Epithelial cell of esophagus (primary cell): ENCODE measurements at regions not wholly inside any gene's neighbourhood (a gene's known extent, or its start where the extent isn't known, plus 50 kb on each side); places are given as distances from the start of the nearest gene placed in this dataset.

Source experiments
- DNase-seq: peaks from one replicate; pipeline ENCODE4 v3.0.0; 2010; ENCODE audit warnings: low read depth
- H3K4me3 ChIP-seq: 2 replicates; pipeline ENCODE4 v1.5.1; 2011; ENCODE audit warnings: mild to moderate bottlenecking, low read length, control low read depth
- TF ChIP-seq, protein P1 (sequence below): IDR thresholded peaks from 2 replicates; pipeline ENCODE4 v1.5.1; 2011; ENCODE audit warnings: low read depth, mild to moderate bottlenecking, low read length, control low read depth, inconsistent platforms; ENCODE audit not compliant: insufficient read depth; ENCODE audit errors: missing control alignments

DNA sequence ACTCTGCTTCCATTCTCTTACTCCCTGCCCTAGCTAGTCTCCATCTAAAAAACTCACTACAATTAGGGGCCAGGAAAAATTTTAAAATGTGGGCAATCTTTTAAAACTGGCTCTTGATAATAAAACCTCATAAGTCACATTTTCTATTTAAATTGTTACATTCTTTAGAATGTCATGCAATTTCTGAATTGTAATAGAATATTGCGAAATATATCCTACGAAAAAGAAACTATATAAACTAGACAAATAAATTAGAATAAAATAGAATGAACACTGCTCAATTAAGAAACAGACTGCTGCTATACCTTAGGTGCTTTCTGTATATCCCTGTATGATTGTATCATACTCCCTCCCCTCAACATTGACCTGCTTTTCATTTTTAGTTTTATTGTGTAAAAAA is 826.0 kb downstream of the IGSF11 start:
- TF ChIP-seq, protein P1, sequence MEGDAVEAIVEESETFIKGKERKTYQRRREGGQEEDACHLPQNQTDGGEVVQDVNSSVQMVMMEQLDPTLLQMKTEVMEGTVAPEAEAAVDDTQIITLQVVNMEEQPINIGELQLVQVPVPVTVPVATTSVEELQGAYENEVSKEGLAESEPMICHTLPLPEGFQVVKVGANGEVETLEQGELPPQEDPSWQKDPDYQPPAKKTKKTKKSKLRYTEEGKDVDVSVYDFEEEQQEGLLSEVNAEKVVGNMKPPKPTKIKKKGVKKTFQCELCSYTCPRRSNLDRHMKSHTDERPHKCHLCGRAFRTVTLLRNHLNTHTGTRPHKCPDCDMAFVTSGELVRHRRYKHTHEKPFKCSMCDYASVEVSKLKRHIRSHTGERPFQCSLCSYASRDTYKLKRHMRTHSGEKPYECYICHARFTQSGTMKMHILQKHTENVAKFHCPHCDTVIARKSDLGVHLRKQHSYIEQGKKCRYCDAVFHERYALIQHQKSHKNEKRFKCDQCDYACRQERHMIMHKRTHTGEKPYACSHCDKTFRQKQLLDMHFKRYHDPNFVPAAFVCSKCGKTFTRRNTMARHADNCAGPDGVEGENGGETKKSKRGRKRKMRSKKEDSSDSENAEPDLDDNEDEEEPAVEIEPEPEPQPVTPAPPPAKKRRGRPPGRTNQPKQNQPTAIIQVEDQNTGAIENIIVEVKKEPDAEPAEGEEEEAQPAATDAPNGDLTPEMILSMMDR: no peak
- no peak overlapping the region for H3K4me3 ChIP-seq
- no peak for DNase-seq

DNA sequence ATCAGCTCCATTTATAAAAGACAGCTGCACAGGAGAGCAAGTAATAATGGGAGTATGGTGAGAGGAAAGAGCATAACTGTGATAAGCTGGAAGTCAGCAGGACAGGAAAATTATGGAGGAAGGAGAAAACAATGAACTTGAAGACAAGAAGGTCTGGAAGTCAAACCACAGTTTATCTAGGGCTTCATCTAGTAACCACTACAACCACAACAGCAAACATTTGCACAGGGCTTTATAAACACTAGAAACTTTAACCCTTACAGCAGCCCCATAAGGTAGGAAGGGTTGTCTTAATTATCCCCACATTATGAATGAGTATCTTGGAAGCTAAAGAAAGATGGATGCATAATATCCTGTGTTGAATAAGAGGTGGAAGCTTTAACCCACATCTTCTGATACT is 820.8 kb downstream of the IGSF11 start:
- no peak overlapping the region for H3K4me3 ChIP-seq
- no peak for DNase-seq
- TF ChIP-seq, protein P1: no peak

DNA sequence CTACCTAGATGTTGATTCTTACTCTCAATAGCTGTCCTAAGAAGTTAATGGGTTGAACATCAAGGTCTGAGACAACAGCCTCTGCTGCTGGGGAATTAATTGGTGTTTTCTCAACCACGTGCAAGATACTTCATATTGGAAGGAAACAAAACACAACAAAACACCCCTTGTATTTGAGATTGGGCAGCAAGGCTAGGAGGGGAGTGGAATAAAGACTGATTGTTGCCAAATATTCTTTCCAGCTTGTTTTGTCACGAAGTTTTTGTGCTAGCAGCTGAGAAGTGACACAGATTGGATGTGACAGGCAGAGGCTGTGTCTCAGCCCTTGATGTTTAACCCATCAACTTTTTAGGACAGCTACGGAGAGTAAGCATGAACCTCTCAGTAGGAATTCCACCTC is 808.4 kb downstream of the IGSF11 start:
- TF ChIP-seq, protein P1: no peak
- DNase-seq: no peak
- no peak overlapping the region for H3K4me3 ChIP-seq

DNA sequence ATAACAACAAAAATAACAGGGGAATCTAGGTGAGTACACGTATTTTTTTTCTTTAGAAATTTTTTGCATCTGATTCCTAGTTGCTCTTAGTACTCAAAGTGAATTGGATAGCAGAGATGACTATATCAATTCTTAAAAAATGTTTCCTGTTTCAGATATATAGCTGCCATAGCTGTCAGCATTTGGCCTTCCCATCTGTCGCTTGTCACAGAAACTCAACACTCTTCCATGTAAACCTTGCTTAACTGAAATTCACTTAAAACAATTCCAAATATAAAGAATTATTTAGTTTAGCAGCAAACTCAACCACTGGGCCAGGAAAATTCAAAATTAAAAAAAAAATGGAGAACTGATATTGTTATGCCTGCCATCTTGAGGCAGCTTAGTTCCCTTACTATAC is 807.5 kb downstream of the IGSF11 start:
- no peak overlapping the region for H3K4me3 ChIP-seq
- DNase-seq: no peak
- TF ChIP-seq, protein P1: no peak

DNA sequence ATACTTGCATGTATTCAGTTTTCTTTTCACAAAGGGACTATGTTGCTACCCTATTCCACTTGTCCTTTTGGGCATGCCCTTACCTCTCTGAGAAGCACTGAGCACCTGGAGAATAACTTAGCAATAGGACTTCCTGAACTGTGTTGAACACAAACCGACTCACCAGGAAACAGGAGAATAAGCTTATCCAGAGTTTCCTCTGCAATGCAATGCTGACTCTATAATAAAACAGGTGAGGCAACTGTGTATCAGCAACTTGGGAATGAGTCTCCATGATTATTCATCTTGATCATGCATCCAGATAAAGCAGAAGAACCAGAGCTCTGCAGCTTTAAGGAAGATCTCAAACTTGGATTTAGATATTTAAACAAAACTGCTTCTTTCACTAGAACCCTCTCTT is 806.5 kb downstream of the IGSF11 start:
- peak; percentile 77 for DNase-seq
- TF ChIP-seq, protein P1: no peak
- no peak overlapping the region for H3K4me3 ChIP-seq

DNA sequence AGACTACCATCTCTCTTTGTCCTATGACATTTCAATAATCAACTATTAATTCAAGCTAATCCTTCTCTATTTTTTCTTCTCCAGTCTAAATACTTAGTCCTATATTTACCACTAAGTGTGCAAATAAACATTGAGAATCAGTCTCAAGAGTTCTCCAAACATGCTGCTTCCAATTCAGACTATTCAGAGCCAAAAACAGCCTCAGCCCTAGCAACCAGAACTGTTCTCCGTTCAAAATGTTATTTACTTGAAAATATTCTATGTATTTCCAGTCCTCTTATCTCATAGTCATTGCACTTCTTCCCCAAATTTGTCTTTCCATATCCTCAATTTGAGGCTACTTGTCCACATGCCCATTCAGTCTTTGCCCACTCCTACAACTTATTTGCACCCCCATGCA is 805.5 kb downstream of the IGSF11 start:
- H3K4me3 ChIP-seq: no peak overlapping the region
- TF ChIP-seq, protein P1: no peak
- no peak for DNase-seq

DNA sequence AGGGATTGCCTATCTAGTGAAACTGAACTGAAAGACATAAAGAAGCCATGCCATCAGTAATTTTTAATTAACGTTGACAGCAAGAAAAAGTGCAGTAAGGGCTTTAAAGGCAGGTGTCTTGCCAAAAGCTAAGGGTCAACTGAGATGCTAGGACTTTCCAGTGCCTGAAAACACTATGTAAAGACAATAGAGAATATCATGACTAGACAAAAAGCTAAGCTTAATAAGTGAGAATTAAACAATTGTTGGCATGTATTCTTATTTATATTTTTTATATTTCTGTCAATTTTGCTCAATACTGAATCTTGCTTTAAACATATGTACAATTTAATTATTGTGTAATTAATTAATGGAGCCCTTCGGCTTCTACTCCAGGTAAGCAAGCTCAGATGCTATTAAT is 803.1 kb downstream of the IGSF11 start:
- TF ChIP-seq, protein P1: no peak
- no peak overlapping the region for H3K4me3 ChIP-seq
- DNase-seq: no peak
